ENCODE measurements at regions not wholly inside any gene's neighbourhood (a gene's known extent, or its start where the extent isn't known, plus 50 kb on each side); places are given as distances from the start of the nearest gene placed in this dataset.

DNA sequence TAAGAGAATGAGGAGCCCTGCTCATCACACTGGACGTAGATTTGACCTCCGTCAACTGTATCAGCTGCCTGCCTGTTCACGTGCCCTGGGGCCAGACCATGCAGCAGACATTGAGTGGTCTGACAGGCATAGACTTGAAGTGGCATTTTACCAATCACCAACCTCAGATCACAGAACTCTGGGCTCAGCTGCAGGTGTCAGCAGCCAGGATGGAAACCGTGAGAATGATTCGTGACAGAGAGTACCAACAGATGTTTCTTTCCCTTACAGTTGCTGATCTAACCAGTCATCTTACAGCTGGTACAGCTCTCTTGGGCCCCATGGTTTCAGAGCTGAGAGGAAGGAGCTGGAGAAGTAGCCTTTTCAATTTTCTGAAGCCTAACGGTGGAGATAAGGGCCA is 148.9 kb downstream of the EN1 start:
- no peak for DNase-seq (ENCODE audit: low read depth in 2 of 2)

DNA sequence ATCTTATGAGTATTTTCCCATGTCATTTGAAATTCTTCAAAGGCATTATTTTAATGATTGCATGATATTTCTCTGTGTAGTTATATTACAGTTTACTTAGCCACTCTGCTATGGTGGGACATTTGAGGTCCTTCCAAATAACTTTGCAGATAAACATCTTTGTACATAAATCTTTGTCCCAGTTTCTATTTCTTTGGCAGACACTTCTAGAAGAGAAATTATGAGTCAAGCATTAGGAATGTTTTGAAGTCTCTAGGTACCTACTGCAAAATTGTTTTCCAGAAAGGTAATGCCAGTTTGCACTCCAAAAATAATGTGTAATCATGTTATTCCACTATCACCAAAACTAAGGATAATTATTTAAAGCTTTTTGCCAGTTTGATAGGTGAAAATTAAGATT is 149.7 kb downstream of the EN1 start:
- DNase-seq (ENCODE audit: low read depth in 2 of 2) = no peak

DNA sequence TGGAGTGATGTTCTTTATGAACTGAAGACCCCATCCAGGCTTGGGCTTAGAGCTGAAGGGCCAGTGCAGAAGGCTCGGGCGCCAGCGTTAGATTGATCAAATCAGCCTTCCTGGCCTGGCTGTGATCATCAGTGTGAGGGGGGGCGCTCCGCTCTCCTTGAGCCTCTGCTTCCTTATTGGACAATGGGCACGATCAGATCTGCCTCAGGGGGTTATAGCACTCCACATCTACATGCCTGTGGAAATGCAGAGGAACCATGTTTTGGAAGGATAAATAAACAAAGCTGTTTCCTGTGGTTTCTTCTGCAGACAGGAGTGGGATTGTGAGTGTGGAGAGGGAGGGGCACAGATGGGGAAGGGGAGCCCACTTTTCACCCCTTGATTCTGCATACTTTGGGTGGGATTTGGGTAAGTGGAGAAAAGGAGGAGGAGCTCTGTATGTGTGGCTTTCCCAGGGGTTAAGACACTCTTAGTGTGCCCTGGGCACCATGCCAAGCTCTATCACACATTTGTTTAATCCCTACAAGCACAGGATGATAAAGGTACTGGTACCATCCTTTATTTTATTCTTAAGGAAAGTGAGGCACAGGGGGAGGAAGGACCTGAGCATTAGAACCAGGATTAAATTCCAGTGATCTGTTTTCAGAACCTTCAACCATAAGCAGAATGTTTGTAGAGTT is 150.5 kb downstream of the EN1 start:
- no peak for DNase-seq (ENCODE audit: low read depth in 2 of 2)

DNA sequence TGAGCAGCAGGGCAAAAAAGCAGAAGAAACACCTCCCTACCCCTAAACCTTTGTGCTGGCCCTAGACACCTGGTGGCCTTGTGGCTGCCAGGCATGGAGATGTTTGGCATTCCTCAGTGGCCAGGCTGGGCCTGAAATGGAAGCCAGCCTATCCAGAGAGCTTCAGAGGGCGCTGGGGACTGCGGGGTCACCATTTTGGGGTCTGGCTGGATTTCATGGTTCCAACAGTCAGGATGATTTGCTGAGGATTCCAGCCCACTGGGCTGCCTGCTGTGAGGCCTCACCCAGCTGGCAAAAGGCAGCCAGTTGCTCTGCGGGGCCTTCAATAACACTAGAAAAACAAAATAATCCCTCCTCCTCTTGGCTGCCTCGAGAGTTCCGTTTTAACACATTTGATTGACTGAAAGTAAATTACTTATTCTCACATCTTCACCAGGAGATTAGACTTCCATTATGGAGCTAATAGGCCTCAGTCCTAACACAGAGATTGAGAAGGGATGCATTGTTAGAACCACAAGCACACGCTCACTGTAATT is 154.1 kb downstream of the EN1 start:
- no peak for DNase-seq (ENCODE audit: low read depth in 2 of 2)

DNA sequence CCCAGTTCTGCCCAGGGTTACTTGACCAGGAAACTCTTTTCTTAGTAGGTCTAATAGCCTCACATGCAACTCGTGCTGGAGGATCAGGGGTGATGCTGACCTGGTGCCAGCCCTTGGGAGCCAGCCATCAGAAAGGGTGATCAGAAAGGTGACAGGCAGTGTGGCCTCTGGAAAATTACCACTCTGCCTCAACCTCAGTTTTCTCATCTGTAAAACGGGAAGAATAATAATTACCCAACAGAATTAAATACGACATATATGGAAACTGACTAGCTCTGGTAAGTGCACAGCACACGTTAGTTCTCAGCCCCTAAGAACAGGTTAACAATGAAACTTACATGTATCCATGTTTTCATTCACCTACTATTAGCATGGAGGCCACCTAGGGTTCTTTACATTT is 157.6 kb downstream of the EN1 start:
- no peak for DNase-seq (ENCODE audit: low read depth in 2 of 2)

DNA sequence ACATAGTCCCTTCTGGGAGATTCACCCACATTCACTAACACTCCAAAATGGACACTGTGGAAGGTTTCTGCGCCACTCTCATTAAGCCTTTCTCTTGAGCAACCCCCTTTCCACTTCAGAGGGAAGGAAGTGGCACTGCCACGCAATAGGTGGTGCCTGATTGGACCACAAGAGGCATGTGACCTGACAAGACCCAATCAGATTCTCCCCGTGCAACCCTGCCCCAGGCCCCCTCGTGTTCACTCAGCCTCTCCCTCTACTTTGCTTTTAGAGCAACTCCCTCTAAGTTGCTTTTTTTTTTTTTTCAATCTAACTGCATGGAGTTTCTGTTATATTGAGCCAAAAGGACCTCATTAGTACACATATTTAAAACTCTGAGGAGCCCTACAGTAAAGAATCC is 158.0 kb downstream of the EN1 start:
- DNase-seq (ENCODE audit: low read depth in 2 of 2) = no peak

DNA sequence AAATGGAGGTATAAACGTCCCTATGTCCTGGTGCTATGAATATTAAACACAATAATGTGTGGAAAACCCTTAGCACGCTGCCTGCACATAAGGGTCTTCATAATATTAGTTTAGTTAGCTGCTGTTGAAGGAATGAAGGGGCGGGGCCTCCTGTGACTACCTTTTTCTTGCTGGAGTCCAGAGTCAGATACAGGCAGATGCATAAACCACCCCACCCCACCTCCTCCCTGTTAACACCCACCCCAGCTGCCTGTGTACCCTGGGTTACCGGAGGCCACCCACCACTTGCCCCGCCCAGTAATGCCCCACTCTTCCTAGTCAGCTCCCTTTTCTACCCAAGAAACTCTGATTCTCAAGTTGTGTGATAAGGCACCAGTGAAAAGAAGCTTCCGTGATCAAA is 158.4 kb downstream of the EN1 start:
- no peak for DNase-seq (ENCODE audit: low read depth in 2 of 2)

DNA sequence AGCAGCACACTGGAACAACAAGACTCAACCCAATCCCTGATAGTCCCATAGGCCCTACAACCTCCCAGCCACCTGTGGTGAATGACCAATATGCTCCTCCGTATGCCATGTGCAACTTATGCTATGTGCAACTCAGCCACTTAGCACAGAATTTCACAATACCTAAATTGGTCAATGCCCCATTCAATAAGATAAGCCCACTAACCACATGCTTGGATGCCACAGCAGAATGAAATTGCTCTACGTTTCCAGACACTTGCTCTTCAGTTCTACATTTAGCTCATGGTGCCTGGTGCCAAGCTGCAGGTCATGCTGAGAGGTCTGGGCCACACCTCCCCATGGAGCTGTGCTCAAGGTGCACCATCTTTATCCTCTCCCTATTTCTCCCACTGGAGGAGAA is 159.8 kb downstream of the EN1 start:
- no peak for DNase-seq (ENCODE audit: low read depth in 2 of 2)

DNA sequence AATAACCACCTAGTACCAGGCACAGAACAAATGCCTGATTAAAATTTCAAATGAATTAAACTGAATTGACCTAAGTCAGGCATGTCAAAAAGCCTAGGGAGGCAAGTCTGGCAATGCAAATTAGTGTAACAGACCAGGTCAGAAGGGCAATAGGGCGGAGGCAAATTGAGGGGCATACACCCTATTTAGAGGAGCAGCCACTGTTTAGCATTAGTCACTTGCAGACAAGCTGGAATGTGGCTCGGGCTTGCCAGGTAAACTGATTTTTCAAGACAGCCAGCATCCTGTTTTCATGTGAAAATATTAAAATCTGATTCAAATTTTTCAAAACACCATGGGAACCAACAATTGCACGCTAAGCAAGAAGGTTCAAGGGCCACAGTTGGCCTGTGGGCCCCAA is 160.3 kb downstream of the EN1 start:
- no peak for DNase-seq (ENCODE audit: low read depth in 2 of 2)

DNA sequence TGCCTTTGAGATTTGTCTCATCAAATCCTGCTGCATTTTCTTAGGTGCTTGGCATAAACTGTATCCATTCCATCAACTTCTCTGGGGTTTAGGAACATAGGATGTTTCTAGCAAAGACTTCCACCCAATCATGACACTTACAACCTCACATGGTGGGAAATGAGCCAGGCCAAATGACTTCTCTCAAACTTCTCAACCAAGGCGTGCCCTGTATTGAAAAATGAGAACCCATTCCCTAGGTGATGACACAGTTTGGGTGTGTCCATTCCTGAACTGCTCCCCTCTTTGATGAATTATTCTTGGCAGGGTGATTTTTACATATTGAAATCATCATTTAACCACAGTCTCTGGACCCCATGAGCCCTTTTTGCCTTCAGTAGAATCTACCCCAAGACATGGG is 161.1 kb downstream of the EN1 start:
- no peak for DNase-seq (ENCODE audit: low read depth in 2 of 2)

DNA sequence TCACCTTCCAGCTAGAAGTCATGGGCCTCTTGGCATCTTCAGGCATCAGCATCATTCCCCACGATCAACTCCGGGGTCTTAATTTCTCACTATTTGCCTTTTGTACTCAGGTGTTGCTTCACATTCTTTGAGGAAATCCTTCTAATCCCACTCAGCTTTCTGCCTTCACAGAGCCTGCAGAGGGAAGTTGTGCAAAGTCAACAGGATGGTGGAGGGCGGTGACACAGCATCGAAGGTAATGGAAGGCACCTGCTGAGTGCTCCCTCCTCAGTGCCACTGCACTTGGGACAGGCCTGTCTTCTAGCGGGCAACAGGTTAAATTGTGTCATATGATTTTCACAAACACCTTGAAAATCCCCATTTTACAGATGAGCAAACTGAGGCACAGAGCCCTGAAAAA is 164.0 kb downstream of the EN1 start:
- DNase-seq (ENCODE audit: low read depth in 2 of 2) = no peak

DNA sequence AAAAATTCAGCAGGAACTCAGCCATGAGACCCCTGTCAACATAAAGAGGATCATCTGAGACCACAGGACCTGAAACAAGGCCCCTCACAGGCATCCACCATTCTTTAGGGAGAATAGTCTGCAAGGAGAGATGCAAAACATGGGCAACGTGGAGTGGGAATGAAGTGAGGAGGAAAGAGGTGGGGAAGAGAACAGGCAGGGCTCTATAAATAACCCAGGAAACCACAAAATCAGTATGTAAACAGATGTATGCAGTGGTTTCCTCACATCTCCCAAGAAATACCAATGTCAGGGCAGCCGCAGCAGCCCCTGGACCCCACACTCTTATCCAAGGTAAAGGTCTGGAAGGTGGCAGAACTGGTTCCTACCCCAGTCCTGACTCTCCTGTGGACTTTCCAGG is 168.5 kb downstream of the EN1 start:
- no peak for DNase-seq (ENCODE audit: low read depth in 2 of 2)

DNA sequence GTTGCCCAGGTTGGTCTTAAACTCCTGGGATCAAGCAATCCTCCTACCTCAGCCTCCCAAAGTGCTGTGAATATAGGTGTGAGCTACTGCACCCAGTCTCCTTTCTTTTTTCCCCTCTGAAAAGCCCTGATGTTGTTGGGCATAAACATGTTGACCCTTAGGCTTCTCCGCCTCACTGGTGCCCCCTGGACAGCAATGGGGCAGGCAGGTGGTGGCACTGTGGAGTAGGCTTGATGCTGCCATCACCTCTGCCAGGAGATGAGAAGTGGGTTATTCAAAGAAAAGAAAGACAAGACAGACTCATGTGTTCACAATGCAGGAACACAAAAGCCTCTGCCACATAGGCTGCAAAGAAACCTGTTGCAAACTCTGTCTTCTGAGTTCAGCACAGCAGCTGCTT is 169.9 kb downstream of the EN1 start:
- DNase-seq (ENCODE audit: low read depth in 2 of 2) = no peak

DNA sequence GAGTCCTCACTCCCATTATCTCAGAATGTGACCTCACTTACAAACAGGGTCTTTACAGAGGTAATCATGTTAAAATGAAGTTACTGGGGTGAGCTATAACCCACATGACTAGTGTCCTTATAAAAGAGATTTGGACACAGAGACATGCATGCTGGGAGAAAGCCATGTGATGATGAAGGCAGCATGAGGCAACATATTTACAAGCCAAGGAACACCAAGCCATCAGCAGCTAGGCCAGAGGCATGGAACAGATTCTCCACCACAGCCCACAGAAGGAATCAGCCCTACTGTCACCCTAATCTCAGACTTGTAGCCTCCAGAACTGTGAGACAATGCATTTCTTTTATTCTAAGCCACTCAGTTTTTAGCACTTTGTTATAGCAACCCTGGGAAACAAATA is 171.9 kb downstream of the EN1 start:
- no peak for DNase-seq (ENCODE audit: low read depth in 2 of 2)

DNA sequence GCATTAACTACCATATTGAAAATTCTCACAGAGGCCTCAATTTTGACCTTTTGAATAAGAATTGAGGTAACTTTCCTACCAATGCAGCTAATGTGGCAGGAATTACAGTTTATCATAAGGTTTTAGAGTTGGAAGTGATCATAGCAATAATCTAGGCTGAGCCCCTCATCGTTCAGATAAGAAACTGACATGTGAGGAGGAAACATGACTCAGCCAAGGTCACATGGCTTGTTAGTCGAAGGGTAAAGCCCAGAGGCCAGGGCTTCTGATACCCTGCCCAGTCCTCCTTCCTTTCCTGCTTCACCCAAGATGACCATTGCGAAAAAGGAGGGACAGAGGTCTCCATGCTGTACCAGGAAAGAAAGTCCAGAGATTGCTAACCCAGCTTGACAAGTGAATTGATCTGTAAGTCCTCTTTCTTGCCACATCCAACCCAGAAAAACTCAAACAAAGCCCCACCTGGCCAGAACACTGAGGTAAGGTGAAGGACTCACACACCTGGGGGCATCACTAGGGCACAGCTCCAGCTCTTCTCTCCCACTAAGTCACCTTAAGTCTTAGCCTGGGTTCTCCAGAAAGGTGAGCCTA is 174.8 kb downstream of the EN1 start:
- DNase-seq (ENCODE audit: low read depth in 2 of 2) = no peak

DNA sequence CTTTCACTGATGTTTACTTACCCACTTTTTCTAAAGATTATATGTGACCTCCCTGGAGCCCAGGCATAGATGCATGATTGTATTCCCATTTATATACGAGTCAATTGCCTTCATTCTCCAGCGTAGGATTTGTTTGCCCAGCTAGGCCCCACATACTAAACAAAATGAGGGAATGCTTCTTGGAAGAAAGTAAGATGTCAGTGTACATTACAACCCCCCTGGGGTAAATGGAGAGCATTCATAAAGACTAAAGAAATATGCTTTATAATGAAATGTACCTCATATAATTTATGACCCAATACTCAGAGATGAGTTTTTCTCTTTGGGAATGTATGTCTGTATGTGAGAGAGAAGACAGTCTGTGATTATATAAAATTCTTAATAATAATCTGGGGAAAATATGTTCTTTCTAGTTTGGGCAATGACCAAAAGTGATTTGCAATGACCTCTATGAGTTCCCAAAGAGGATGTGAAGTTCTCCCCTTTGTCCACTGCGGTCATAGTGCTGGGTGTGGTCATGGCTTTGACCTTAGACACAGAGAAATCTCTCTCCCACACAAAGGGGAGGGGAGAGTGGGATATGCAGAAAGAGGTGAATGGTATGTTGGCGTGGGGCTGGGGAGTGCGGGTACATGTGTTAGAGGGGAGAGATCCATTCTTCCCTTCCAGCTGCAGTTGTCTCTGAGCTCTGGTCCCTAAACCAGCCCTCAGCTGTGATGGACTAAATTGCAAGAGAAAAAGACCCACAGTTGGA is 175.6 kb downstream of the EN1 start:
- DNase-seq (ENCODE audit: low read depth in 2 of 2) = no peak

DNA sequence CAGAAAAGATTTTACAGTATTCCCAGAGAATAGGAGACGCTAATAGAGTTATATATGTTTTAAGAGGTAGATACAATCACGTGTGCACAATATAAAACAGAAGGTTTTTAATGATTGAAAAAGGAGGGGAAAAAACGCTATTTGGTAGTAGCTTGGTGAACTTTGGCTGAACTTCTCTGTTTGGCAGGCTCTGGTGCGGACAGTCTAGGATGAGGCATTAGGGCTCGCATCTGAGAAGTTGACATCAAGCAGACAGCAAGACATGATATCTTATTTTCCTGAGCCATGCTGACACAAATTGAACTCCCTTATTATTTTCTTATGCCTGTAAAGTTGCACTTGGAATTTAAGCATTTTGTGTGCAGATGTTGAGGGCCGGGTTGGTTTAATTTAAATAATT is 176.6 kb downstream of the EN1 start:
- no peak for DNase-seq (ENCODE audit: low read depth in 2 of 2)

DNA sequence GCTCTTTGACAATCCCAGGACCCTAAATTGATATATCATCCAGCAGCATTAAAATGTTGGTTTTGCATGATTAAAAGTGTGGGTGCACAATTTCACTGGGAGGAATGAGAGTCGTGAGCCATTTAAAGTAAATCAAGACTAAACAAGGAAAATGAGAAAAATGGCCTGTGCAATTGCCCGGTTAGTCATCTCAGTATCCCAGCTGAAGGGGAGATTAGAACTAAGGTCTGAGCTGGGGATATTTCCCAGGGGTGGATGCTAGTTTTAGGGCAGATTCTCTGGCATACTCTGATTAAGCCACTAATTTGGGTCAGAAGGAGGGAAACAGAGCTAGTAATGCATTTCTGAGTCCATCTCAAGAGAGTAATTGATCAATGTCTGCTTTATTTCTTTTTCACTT is 177.2 kb downstream of the EN1 start:
- no peak for DNase-seq (ENCODE audit: low read depth in 2 of 2)

DNA sequence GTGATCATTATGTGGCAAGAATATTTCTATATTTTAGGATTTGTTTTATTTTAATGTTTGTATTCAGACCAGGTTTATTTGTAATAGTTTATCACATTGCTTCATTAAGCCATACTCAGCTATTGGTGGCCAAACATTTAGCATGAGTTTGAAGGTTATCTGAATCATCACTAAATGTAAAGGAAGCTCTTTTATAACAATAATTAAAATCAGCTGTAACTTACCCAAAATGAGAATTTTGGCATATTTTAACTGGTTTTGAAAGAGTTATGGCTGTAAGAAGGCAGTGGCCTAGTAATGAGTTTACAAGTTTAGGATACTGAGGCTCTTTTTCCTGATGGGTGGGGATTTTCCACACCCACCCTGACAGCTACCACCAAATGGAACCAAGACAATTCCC is 177.8 kb downstream of the EN1 start:
- DNase-seq (ENCODE audit: low read depth in 2 of 2) = no peak

DNA sequence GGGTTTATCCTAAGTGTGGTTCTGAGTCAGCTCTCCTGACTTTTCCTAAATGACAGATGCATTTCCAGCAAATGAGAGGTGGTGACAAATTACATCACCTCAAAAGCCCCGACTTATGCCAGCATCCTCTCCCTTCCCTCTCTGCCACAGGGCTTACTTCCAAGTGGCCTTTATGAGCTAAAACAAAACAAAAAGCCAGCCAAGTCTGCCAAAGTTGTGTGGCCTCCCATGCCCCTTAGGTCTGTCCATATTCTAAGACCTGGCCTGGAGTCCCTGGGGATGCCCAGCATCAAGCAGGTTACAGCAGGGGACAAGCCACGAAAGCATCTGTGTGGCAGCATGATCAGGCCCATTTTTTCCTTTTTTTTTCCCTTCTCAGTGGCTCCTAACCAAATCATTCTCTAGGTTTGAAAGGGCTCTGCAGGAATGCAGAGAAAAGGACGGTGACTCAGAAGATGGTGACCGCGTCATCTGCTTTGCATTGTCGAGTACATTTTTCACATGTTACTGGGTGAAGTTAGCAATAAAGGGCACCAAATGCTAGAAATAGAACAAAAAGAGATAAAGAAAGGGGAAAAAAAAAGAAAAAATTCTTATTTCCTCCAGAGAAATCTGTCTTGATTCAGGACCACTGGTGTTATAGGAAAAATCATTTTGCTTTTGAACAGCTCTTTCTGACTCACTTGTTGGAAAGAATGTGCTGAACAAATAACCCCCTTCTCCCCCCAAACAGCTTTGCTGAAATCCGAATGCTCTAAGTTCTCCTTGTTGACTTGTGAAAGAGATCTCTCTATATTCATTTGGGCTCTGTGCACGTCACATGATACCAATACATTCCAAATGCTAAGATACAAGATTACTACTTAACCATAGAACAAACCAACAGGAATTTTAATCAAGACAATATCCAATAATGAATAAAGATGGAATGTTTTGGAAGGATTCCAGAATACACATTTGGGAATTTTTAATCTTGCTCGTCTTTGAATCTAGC is 178.7 kb downstream of the EN1 start:
- DNase-seq (ENCODE audit: low read depth in 2 of 2) = no peak

DNA sequence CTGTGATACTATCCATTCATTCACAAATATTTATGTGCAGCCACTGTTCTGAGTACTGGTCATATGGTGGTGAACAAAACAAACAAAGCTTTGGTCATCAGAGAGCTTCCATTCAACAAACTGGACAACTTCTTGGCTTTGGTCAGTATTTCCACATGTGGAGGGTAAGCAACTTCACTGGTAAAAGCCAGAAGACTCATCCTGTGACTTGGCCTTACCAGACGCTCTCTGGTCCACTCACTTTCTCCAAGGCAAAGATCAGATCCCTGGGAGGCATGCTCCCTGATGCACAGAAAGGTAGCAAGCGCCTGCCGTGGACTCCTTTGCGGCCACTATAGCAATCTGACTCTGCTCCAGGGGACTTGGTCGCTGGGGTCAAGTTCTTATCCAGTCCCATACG is 179.5 kb downstream of the EN1 start:
- no peak for DNase-seq (ENCODE audit: low read depth in 2 of 2)

DNA sequence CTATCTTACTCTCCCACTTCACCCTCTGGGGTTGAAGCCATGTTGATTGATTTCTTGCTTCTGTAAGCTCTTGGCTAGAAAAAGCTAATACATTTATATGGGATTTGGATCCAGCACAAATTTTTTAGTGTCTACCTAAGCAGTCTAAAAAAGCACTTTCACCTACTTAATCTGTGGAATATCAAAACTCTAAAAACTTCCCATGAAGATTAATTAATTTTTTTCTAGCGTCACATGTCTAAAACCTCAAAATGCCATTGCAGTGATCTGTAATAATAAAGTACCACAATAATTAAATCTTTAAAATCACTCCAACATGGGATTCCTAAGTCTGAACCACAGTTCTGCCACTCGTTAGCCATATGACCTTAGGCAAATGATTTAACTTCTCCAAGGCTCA is 180.1 kb downstream of the EN1 start:
- DNase-seq (ENCODE audit: low read depth in 2 of 2) = no peak
